GM19328 (cell line): ENCODE measurements at regions not wholly inside any gene's neighbourhood (a gene's known extent, or its start where the extent isn't known, plus 50 kb on each side); places are given as distances from the start of the nearest gene placed in this dataset.

Experiments used
- ATAC-seq: cut with Tn5 transposase; IDR thresholded peaks from one replicate; pipeline ENCODE4 v1.9.1; 2021; ENCODE audit warnings: mild to moderate bottlenecking, moderate library complexity; ENCODE audit not compliant: unreplicated experiment

DNA sequence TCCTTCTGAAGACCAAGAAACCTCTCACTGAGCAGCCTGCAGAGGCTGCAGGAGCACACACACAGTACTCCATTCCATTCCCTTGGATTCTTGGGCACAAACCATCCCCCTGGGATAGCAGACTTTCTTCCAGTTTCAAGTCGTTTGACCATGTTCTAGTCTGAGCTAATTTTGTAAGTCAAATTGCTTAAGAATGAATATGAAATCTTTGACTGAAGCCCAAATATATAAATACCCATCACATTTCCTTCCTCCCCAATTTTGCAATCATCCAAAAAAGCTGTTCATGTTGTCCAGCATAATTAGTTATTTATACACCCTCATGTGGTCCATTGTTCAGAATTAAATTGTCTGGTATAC, 231.2 kb upstream of the TPRG1 start:
- ATAC-seq: no peak

DNA sequence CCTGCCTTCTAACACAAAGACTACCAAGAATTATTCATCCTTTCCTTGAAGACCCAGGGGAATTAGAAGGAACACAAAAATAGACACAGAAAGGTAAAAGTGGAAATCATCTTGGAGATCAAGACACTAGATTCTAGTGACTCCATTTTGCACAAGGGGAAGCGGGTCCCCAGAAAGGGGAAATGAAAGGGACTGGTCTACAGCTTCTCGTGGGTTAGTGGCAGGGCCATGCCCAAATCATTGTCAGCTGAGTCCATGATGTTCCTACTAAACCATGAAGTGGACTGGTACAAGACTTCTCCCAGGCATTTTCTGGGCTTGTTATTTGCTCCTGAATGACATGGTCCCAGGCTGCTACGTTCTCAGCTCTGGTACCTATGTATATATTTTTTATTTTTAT, 230.7 kb upstream of the TPRG1 start:
- no peak for ATAC-seq

DNA sequence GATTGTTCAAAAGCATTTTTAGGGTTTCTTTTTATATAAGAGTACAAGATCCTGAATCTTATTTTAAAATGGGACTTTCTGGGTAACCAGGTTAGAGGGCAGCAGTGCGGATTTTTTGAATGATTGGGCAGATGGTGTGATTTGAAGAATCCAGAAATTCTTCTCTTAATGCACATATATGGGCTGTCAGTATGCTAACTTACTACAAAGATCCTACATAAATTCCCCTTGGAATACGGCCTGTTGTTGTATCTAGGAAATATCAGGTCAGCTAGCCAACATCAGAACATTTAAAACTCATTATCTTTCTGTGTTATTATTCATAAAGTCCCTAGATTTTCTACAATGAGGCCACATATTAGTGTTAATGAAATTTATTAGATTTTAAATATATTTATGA, 229.6 kb upstream of the TPRG1 start:
- no peak for ATAC-seq

DNA sequence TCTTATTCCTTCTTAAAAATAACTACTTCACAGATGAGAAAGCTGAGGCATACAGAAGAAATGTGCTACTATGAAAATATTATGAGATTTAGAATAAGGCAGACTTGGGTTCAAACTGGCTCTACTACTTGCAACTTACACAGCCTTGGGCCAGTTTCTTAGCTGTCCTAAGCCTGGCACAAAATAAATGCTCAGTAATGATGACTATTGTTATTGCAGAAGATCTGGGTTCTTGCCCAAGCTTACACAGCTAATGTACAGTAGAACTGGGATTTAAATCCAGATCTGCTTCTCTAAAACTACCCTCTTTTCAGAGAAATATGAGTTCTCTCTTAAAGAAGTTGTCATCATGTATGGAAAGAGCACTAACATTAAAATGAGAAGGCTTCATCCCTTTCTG, 228.2 kb upstream of the TPRG1 start:
- ATAC-seq: no peak

DNA sequence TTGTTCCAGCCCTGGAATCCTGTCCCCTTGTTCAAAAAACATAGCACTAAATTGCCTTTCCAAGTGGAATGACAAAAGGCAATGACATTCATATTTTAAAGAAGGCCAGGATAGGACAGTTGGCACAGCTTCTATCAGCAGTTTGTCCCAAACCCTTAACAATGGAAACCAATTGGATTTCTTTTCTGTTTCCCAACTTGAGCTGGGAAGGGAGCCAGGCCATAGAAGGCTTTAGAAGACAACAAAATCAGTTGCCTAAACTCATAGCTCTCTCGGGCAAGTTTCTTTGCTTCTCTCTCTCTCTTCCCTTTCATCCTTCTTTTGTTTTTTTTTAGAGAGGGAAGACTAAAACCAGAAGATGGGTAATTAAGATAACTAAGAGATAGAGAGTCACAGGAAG, 227.7 kb upstream of the TPRG1 start:
- no peak for ATAC-seq

DNA sequence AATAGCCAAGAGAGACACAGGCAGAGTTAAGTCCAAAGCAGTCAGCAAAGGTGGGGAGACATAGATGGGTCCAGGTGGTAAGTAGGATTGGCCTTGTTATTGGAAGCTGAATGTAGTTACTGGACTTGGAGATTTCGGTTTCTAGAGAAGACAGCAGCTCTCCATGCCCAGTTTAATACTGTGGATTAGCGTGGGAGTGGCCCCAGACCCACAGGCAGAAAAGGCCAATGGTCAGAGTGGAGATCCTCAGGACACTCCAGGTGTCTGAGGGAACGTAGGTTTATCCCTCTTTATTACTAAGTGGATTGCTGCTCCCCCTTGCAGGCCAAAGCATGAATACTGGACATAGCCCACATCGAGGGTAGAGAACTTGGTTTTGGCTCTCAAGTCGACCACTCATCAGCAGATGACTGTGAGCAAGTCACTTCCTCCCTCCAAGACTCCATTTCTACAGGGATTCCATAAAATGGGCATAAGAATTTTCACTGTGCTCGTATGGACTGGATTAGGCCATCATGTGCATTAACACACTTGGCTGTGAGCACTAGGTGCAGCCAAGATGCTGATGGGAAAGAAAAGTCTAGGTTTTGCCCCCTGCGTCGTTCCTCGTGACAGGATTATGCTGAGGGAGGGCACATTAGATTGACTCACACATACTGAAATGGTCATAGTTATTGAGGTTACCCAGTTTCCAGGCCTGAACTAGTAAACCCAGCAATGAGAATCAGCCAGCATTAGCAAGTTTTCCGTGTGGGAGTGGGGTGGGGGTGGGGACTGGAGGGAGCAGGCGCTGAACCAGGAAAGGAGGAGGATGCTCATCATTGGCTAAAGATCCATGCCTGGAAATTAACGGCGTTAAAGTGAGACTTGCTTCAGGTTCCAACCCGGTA, 225.2 kb upstream of the TPRG1 start:
- ATAC-seq: no peak

DNA sequence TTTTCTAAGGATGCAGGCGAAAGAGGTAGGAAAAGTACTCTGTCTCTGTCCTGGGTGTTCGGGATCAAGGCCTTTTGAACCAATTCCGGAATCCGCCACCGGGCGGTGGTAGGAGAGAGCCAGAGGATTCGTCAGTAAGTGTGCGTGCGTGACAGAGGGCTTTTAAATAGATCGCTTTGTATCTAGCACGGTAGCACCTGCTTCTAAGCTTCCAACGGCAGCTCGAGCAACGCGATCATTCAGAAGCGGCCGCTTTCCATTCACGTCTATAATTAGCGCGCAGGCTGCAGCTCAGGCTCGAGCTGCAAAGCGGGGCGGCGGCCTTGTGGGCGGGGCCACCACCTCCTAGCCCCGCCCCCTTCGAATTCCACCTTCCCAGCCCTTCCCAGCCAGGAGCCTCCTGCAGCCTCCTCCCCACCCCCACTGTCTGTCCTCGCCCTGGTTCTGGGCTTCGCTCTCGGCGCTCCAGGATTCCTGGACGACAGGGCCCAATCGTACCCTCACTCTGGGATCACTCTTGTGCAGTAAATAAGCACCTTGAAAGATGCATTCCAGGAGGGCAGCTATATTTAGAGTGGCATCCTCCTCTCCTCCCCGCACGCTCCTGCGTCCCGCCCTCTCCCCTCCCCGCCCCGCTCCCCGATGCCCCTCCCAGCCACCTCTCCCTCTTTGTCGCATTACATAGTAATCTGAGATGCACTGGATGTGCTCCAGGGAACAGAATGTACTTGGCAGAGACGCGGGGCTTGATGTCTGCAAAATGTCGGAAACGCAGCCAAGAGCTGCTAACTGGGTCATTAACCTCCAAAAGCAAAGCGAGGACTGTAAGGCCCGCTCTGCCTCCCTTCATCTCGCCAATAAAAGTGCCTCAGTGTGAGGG, 224.1 kb upstream of the TPRG1 start:
- no peak for ATAC-seq

DNA sequence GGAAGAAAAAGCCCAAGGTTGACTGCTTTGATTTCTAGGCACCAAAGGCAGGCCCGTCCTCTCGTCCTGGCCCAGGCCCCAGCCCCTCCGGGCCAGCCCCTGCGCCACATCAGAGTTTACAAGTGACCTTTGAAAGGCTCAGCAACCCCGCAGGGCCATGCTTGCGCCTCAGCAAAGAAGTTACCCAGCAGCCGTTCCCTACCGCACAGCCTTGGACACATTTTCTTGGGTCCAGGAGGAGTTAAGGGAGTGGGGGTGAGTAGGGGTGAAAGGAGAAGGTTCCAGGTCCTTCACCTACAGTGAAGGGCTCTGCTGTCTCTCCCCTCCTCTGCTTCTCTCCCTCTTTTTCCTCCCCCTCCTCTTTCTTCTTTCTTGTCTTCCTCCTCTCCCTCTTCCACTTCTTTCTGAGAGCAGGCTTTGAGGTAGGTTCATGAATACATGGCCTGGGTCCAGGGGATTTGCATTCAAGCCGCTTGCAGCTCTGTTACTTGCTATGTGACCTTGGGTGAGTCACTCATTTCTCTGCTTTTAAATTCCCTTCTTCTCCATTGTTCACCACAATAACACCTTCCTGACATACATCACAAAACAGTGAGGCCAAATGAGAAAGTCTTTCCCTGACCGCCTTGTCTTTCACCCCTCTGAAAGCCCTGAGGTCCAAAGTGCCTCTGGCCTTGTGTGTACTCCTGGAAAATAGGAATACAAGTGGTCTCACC, 223.3 kb upstream of the TPRG1 start:
- no peak for ATAC-seq

DNA sequence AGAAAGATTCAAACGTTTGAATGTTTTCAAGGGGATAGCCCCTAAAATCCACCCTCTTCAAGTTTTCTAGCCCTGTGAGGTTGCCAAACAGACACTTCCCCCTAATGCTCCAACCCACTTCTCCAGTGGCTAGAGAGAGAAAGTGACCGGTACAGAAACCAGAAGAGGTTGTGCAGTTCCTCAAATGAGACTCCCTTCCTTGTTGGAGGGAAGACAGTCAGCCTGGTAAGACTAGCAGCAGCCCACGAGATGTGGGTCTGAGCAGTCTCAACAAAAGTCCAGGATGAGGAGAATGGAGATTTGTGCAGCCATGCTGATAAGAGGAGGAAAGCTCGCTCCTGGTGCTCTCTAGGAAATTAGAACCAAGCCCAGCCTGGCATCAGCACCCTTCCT, 222.8 kb upstream of the TPRG1 start:
- no peak for ATAC-seq

DNA sequence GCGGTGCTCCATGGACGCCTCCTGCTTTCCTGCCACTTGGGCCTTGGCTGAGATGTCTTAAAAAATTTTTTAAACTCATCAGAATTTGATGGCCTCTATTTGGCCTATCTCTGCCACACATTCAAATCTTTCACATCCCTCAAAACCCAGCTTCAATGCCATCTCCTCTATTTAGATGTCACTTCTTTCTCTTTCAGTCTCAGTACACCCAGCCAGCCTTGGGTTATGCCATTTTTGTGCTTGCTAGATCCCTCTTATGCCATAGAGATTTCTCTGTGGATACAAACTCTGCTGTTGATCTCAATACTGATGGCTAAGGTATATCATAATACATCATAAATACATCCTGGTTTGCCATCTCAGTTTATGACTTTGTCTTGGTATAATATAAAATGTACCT, 222.3 kb upstream of the TPRG1 start:
- no peak for ATAC-seq

DNA sequence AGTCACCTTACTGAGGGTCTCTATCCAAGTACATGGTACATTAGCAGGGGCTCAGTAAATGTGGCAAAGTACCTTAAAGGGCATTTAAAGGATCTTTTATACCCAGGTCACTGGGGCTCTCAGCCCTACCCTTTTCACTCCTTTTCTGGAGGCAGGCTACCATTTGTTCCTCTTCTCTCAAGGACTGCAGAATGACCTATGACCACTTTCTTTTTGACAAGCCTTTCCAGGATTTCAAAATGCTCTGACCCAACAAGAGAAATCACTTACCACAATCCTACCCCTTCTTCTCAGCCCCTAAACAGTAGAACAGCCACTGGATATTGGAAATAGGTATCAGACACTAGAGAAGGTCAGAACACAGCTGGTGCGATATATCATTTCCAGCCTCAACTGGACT, 221.8 kb upstream of the TPRG1 start:
- ATAC-seq: no peak

DNA sequence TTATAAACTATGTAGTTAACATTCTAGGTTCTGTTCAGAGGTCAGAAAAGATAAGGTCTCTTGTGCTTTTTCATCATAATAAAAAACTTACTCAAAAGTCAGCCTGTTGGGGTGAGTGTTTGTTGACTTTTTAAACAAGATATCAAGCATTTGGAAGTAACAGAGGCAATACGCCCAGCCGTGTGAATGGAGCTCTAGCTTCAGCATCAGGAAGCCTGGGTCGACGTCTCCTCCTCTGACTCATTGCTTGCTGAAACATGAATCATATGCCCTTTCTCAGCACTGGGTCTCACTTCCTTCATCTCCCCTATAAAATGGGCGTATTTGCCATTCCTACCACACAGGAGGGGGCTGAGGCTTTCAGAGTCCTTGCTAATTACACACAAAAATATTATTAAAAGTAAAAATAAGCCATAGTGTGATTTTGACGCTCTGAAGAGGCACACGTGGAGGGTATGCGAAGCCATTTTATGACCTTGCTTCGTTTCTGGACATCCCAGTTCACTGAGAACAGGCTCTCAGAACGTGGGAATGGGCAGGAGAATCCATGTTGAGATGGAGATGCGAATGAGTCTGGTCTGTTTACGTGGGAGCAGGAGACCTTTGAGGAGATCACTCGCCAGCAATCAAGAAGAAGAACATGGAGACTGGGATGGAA, 220.8 kb upstream of the TPRG1 start:
- no peak for ATAC-seq

DNA sequence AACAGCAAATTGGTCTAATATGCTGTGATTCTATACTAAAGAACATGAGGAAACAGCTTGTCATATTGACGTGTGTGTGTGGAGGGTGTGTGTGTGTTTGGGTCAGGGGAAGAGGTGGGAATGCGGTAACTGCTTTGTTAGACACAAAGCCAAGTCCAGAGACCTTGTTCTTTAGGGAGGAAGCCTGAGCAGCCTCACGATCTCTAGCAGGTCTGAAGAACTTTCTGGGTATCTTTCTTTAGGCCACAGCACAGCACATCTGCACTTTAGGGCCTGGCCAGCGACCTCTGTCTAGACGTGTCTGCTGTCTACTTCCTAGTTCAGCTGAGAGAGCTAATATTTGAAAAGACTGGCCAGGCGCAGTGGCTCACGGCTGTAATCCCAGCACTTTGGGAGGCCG, 220.0 kb upstream of the TPRG1 start:
- ATAC-seq: no peak

DNA sequence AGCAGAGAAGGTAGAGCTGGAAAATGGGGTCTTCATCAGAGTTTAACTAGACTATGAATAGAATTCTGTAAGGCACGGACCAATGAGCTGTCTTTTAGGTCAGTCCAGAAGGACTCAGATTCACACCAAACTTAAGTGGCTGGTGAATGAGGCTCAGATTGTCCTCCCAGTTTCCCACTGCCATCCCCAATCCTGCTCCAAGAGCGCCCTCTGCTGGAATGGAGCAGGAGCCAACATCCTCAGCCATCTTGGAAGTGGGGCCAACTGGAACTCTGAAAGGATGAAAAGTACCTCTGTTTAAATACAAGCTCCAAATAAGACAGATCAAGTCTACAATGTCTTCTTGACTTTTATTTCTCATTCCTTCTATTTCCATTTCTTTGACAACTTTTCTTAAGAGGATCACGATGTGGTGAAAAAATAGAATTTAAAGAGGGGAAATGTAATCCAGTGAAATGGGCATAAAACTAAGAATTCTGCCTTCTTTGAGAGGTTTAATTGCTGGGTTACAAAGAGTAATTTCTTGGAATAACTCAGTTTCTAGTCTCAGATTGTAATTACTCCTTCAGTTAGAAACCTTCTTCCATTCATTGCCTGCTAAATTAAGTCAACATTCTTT, 217.1 kb upstream of the TPRG1 start:
- no peak for ATAC-seq

DNA sequence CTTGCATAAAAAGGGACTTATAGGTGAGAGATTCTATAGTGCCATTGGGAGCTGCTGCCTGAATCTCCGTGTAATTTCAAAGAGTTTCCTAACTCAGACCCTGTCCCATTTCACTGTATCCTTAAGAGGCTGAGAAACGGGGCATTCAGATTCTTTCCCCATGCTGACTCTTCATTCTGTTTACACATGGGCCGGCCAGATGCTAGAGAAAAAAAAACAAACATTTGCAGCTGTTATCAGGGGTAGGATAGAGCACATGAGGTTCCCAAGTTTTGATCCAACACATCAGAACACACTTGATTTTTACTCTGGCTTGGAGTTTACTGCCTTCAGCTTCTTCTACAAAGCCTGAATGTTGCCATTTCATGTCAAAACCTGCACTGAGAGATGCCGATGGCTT, 215.9 kb upstream of the TPRG1 start:
- ATAC-seq: no peak

DNA sequence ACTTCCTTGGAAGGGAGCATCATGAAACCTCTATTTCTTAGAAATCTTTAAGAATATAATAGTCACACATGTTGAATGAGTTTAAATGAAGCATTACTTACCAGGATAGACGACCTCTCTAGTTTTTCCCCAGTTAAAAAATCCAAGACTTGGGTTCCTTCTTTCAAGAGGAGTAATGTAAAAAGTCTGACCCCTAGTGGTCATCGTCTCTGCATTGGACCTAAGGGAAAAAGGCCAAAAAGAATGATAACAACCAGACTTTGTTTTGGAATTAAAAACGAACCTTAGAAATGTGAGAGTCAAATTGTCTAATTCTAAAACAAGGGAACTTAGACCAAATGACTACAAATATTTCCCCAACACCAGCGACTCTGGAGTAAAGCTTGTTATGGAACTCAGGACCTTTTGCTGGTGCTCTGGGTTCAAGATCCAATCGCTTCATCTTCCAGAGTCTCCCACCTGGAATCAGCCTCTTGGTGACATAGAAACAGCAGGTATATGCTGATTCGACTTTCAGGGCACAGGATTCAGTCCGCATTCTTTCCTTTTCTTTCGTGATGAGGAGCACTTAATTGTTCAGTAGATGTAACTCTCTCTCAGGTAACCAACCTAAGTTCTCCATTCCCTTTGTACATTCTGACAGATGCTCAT, 214.8 kb upstream of the TPRG1 start:
- no peak for ATAC-seq

DNA sequence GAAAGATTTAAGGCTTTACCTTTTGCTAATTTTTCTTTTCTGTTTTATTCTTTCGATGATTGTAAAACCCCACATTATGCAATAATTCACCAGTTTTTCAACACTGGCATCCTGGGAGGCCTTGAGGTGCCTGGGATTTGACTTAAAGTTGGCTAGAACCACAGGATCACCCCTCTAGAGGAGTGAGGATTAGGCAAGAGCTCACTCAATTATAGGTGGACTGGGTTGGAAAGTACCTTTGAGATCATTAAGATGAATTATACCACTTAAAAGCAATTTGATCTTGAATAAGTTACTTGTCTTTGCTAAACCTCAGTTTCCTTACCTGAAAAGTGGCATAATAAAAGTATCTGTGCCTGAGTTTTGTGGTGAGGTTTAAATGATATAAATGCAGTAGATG, 212.8 kb upstream of the TPRG1 start:
- ATAC-seq: no peak

DNA sequence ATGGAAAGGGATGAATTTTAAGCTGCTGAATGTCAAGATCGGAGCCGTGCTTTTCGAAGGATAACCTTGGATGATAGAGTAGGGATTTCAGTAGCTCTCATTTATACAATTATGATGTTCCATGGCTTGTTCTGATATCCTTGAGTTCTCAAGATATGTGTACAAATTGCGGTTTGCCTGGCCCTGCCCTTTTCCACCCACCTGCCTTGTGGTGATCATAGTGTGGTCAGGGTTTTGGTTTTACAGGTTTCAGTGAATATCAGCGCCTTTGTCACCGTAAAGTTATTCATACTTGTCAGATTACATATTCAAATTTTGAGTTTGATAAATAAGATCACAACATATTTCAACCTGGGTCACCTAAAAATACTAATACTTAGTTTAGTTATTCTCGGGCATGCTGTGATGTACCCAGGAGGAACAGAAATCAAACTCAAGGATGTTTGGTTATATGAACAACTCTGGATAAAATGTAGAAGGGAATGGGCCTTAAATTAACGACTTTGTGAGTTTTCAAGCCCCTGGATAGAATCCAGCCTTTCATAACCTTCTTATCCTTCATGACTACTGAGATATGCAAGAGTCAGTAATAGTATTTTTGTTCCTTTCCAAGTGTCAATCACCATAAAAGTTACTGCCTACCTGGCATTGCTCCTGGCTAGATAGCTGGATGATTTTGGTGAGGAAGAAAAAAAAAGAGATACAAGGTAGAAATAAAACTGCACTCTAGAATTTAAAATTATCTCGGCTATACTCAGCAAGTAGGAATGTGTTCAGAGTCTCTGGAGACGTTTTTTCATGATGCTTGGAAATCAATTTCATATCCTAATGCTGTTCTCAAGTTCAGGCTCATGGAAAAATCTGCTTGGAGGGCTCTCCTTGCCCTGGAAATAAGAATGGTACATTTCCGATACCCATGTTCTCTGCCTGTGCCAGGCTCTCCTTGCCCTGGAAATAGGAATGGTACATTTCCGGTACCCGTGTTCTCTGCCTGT, 209.2 kb upstream of the TPRG1 start:
- no peak for ATAC-seq

DNA sequence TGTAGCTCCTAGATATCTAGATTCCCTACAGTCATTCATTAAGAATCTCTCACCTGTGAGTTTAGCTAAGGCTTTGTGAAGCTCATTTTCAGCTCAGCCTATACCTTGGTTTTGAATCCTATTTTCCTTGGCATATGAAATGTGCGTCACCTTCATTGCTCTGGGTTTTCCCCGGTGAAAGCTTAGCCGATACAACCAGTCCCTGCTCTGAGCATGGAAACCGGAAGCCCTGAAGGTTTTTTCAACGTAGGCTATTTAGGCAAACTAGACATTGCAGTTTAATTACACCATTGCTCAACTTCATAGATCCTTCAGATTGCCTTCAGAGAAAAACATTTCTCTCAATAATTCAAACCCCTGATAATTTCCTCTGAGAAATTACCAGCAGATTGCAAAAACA, 206.8 kb upstream of the TPRG1 start:
- ATAC-seq: no peak
